Endothelial cell of umbilical vein (primary cell): ENCODE measurements at regions not wholly inside any gene's neighbourhood (a gene's known extent, or its start where the extent isn't known, plus 50 kb on each side); places are given as distances from the start of the nearest gene placed in this dataset.
A peak's percentile ranks its signal among the peaks of the same experiment; 100 is the strongest.

Experiments
- BruUV-seq: library from RNA; stranded (reverse); fragments of 400-500 nt; replicated peaks from 2 replicates; lab custom pipeline; 2021; lab: Mats Ljungman, UMichigan
- CTCF ChIA-PET: fragments of 300-600, 350-600 bp; sonication (Branson Sonifier 250); formaldehyde crosslinking; loops from one replicate; lab custom pipeline; 2021; ENCODE audit warnings: antibody characterized with exemption, inconsistent platforms; lab: Charles Lee
- POLR2A ChIA-PET: fragments of 300-600, 350-600 bp; sonication (Branson Sonifier 250); formaldehyde crosslinking; loops from one replicate; lab custom pipeline; 2021; ENCODE audit warnings: antibody characterized with exemption, inconsistent platforms; lab: Charles Lee
- DNase-seq: peaks from one replicate; pipeline ENCODE4 v3.0.0-alpha.2; 2011; ENCODE audit warnings: low read depth, low spot score
- FAIRE-seq: peaks from 2 replicates; lab custom pipeline; 2011; peaks lifted over from hg19 to GRCh38; lab: Jason Lieb, UNC
- H2AFZ ChIP-seq: 2 replicates; pipeline ENCODE4 v1.6.0; 2012; ENCODE audit warnings: low read depth, low read length, control low read depth, inconsistent platforms
- H3K27ac ChIP-seq: 2 replicates; pipeline ENCODE4 v1.5.1; 2011; ENCODE audit warnings: low read depth, mild to moderate bottlenecking, control low read depth, low read length, moderate library complexity; ENCODE audit not compliant: insufficient read depth
- H3K27me3 ChIP-seq, 2 experiments: 2 replicates each; pipeline versions ENCODE4 v1.6.0 to v1.6.1; 2011; ENCODE audit warnings: low read length in 2 of 2, mixed read lengths in 1 of 2; ENCODE audit not compliant: control insufficient read depth in 2 of 2, insufficient read depth in 2 of 2
- H3K36me3 ChIP-seq, 2 experiments: 2 replicates in 1 of 2; 3 replicates in 1 of 2; pipeline ENCODE4 v1.5.1; 2011; ENCODE audit warnings: low read length in 2 of 2, mild to moderate bottlenecking in 1 of 2, moderate library complexity in 1 of 2; ENCODE audit not compliant: control insufficient read depth in 2 of 2, insufficient read depth in 2 of 2; ENCODE audit errors: extremely low read depth in 1 of 2
- H3K4me1 ChIP-seq: 3 replicates; pipeline ENCODE4 v1.5.1; 2011; ENCODE audit warnings: mild to moderate bottlenecking, low read length; ENCODE audit not compliant: control insufficient read depth, insufficient read depth; ENCODE audit errors: extremely low read depth
- H3K4me2 ChIP-seq: 2 replicates; pipeline ENCODE4 v1.6.1; 2011; ENCODE audit warnings: low read length, control low read depth, mixed read lengths; ENCODE audit not compliant: insufficient read depth
- H3K4me3 ChIP-seq, 3 experiments: fragments of 200-600 bp in 1 of 3; sonication (generic), shearing (Covaris generic) in 1 of 3; replicated peaks in 1 of 3; 2 replicates each; pipeline ENCODE4 v1.5.1; 2011 to 2016; ENCODE audit warnings: control low read depth in 3 of 3, low read length in 3 of 3, mild to moderate bottlenecking in 2 of 3, inconsistent platforms in 1 of 3, low read depth in 1 of 3, moderate library complexity in 1 of 3; ENCODE audit not compliant: insufficient read depth in 1 of 3
- H3K79me2 ChIP-seq: 2 replicates; pipeline ENCODE4 v1.6.0; 2012; ENCODE audit warnings: low read length, inconsistent platforms; ENCODE audit not compliant: control insufficient read depth, insufficient read depth
- H3K9ac ChIP-seq: replicated peaks from 2 replicates; pipeline ENCODE3; 2011; ENCODE audit warnings: low read length, control low read depth; ENCODE audit not compliant: insufficient read depth; ENCODE audit errors: extremely low read depth
- H3K9me1 ChIP-seq: replicated peaks from 3 replicates; pipeline ENCODE4 v1.6.0; 2011; ENCODE audit warnings: mild to moderate bottlenecking, low read length; ENCODE audit not compliant: control insufficient read depth, insufficient read depth; ENCODE audit errors: extremely low read depth
- H3K9me3 ChIP-seq: replicated peaks from 2 replicates; pipeline ENCODE4 v1.5.1; 2012; ENCODE audit warnings: low read length, inconsistent platforms; ENCODE audit not compliant: control insufficient read depth, insufficient read depth
- H4K20me1 ChIP-seq: replicated peaks from 2 replicates; pipeline ENCODE3; 2011; ENCODE audit warnings: mild to moderate bottlenecking, low read length; ENCODE audit not compliant: control insufficient read depth, insufficient read depth; ENCODE audit errors: extremely low read depth
- EZH2 ChIP-seq: IDR thresholded peaks from 2 replicates; pipeline ENCODE4 v1.6.1; 2012; ENCODE audit warnings: borderline replicate concordance, low read depth, mild to moderate bottlenecking, moderate library complexity, low read length, inconsistent platforms; ENCODE audit not compliant: severe bottlenecking
- FOS ChIP-seq: IDR thresholded peaks from 2 replicates; pipeline ENCODE4 v1.6.1; 2011; ENCODE audit warnings: mild to moderate bottlenecking, low read length, moderate library complexity, borderline replicate concordance; ENCODE audit not compliant: insufficient read depth
- GATA2 ChIP-seq: IDR thresholded peaks from 2 replicates; pipeline ENCODE4 v1.7.0; 2011; ENCODE audit warnings: low read depth, mild to moderate bottlenecking, moderate library complexity, mixed read lengths, low read length; ENCODE audit not compliant: insufficient read length, insufficient read depth
- POLR2A ChIP-seq: IDR thresholded peaks from 2 replicates; pipeline ENCODE4 v1.6.1; 2012; ENCODE audit warnings: low read depth, mild to moderate bottlenecking, control low read depth, low read length
- POLR2AphosphoS5 ChIP-seq: IDR thresholded peaks from 2 replicates; pipeline ENCODE4 v1.6.1; 2012; ENCODE audit warnings: low read depth, mild to moderate bottlenecking, control low read depth, low read length, moderate library complexity; ENCODE audit not compliant: insufficient read depth
- dilution Hi-C: fragments of 300-500 bp; cut with MboI; formaldehyde crosslinking; loops from one replicate; pipeline ENCODE4 v1.15.0; 2019; ENCODE audit warnings: low sequenced_read_pairs; ENCODE audit not compliant: extremely low pct_ligation_motif_present
- intact Hi-C: fragments of 100-400 bp; cut with micrococcal nuclease; formaldehyde crosslinking; loops from one replicate; pipeline ENCODE4 v1.10.0; 2022

DNA sequence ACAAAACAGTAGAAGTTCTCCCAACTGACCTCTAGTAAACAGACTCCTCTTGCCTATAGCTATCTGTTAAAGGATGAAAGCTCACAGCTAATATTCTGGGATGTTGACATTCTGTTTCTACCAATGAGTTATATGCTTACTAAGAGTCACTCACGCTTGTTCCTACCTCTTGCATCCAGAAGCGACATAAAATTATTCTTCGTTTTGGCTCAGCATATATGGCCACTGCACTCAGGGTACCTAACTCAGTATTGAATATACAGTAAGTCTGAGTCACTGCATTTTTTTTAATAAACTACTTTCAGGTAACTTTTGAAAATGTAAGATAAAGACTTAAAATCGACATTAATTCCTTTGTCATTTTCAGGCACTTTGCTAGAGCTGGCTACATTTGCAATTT, 214.4 kb upstream of the STXBP5 start:
- no peaks in the 10 kb centered on the region for H3K27me3 ChIP-seq
- no peaks in the 10 kb centered on the region for H3K9me3 ChIP-seq
- no peak overlapping the region for H3K27ac ChIP-seq
- dilution Hi-C loops (no loop called here), intact Hi-C loops (no loop called here)
- H3K9me1 ChIP-seq = no peaks in the 10 kb centered on the region
- BruUV-seq = no TSS peak
- FAIRE-seq (no peak), DNase-seq (no peak)
- H3K9ac ChIP-seq = no peak overlapping the region
- no peaks in the 10 kb centered on the region for H4K20me1 ChIP-seq
- no peak overlapping the region for H3K4me2 ChIP-seq
- H3K4me3 ChIP-seq = no peak overlapping the region
- H3K36me3 ChIP-seq = no peaks in the 10 kb centered on the region
- TF ChIP-seq GATA2 = no peak
- no peak for TF ChIP-seq FOS
- TF ChIP-seq EZH2 = no peak
- no peak for TF ChIP-seq POLR2A
- no peaks in the 10 kb centered on the region for H3K79me2 ChIP-seq
- H2AFZ ChIP-seq = no peak overlapping the region
- ChIA-PET POLR2A (no interaction called here), CTCF (no interaction called here)
- peaks cover 6% of the 10 kb centered on the region for H3K4me1 ChIP-seq

DNA sequence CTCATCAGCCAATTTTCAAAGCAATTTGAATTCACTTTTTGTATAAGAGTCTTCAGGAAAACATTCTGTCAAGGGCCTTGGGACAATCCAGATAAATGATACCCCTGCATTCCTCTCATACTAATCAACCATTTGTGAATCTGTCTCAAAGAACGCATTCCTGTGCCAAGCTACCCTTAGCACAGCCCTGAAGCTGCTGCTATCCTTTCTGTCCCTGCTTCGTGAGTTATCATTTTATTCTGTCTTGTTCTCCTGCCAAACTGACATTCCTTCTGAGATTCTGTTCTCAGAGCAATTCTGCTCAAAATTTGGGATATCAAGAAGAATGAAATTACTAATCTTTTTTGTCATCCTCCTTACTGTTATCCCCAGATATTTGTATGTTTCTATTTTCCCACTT, 213.9 kb upstream of the STXBP5 start:
- H3K9me3 ChIP-seq = no peaks in the 10 kb centered on the region
- H3K9ac ChIP-seq = no peak overlapping the region
- H3K27ac ChIP-seq = no peak overlapping the region
- peaks cover 6% of the 10 kb centered on the region for H3K4me1 ChIP-seq
- dilution Hi-C loops = no loop called here
- intact Hi-C loops = no loop called here
- no peaks in the 10 kb centered on the region for H3K79me2 ChIP-seq
- FAIRE-seq (peak; percentile 28), DNase-seq (no peak)
- H3K36me3 ChIP-seq = no peaks in the 10 kb centered on the region
- H3K27me3 ChIP-seq = no peaks in the 10 kb centered on the region
- TF ChIP-seq POLR2AphosphoS5 = no peak
- no TSS peak for BruUV-seq
- no peak overlapping the region for H3K4me3 ChIP-seq
- ChIA-PET POLR2A (no interaction called here), CTCF (interaction anchor here (1.1 to 1.5 kb wide), 2 partner anchors 10 to 11 kb away, joined by 3 read pairs; no protein-coding TSS in a partner anchor)
- no peaks in the 10 kb centered on the region for H4K20me1 ChIP-seq
- H3K4me2 ChIP-seq = no peak overlapping the region
- no peak overlapping the region for H2AFZ ChIP-seq
- no peaks in the 10 kb centered on the region for H3K9me1 ChIP-seq
